ENCODE measurements at regions not wholly inside any gene's neighbourhood (a gene's known extent, or its start where the extent isn't known, plus 50 kb on each side); places are given as distances from the start of the nearest gene placed in this dataset.

- no peak for TF ChIP-seq CTCF (IDR thresholded peaks at IDR 0.05; ENCODE audit: low read length)
- TF ChIP-seq EZH2 (optimal IDR thresholded peaks at IDR 0.05; ENCODE audit: low read depth, low read length): no peak
- TF ChIP-seq EZH2phosphoT487 (IDR thresholded peaks at IDR 0.05; ENCODE audit: low read length): no peak
Observed at GRCh38 chr15:31221936-31222515, 104.6 kb upstream of the KLF13 start.

Data from MM.1S (cell line).